ENCODE measurements at regions not wholly inside any gene's neighbourhood (a gene's known extent, or its start where the extent isn't known, plus 50 kb on each side); places are given as distances from the start of the nearest gene placed in this dataset.

GRCh38 chr4:126701756-126702155 lies 931.0 kb upstream of the INTU start:
- Histone ChIP-seq H3K4me1 (ENCODE audit: control insufficient read depth in 2 of 2, insufficient read depth in 2 of 2, low read length in 2 of 2) (no peaks in the 10 kb centered on the region), H2AFZ (ENCODE audit: insufficient read depth, low read depth, low read length, poor library complexity, severe bottlenecking) (no peak overlapping the region), H3K36me3 (replicated peaks in 1 of 2; ENCODE audit: control extremely low read depth in 1 of 2, control insufficient read depth in 1 of 2, extremely low read depth in 1 of 2, insufficient read depth in 2 of 2, low read length in 1 of 2) (no peaks in the 10 kb centered on the region), H3K9ac (ENCODE audit: low read length) (no peak overlapping the region), H3K9me3 (ENCODE audit: control extremely low read depth in 1 of 3, control insufficient read depth in 2 of 3, insufficient read depth in 1 of 3, low read length in 2 of 3) (no peaks in the 10 kb centered on the region), H3K79me2 (ENCODE audit: control insufficient read depth, insufficient read depth, low read length) (no peaks in the 10 kb centered on the region), H4K20me1 (ENCODE audit: control insufficient read depth, insufficient read depth, low read length, poor library complexity, severe bottlenecking) (no peaks in the 10 kb centered on the region), H3K4me3 (ENCODE audit: control extremely low read depth in 1 of 5, extremely low read depth in 1 of 5, insufficient read depth in 1 of 5, low read depth in 2 of 5, low read length in 4 of 5) (no peak overlapping the region), H3K4me2 (replicated peaks; ENCODE audit: low read depth, low read length, poor library complexity, severe bottlenecking) (no peak overlapping the region), H3K27me3 (replicated peaks in 1 of 4; ENCODE audit: control extremely low read depth in 1 of 4, control insufficient read depth in 3 of 4, insufficient read depth in 4 of 4, low read length in 3 of 4) (no peaks in the 10 kb centered on the region), H3K27ac (ENCODE audit: low read length in 2 of 2) (no peak overlapping the region)
- H3K27ac Mint-ChIP-seq, result no peak overlapping the region
- intact Hi-C loops (cut with micrococcal nuclease), result no loop called here
- no peaks in the 10 kb centered on the region for H3K4me1 Mint-ChIP-seq
- no peak overlapping the region for H3K4me3 Mint-ChIP-seq
- H3K9me3 Mint-ChIP-seq (ENCODE audit: insufficient read depth), result peaks cover 6% of the 10 kb centered on the region
- DNase-seq, result no peak
- ATAC-seq (ENCODE audit: low read depth), result no peak
- ChIA-PET CTCF (no interaction called here), POLR2A (no interaction called here)
- WGBS (ENCODE audit: insufficient coverage), result 89% methylated on average over 2 of the region's 2 CpGs
- no peak for TF ChIP-seq CTCF (IDR thresholded peaks at IDR 0.05)
- TF ChIP-seq EZH2 (IDR thresholded peaks at IDR 0.05; ENCODE audit: borderline replicate concordance, insufficient read depth, low read depth, low read length, poor library complexity, severe bottlenecking), result no peak
- no peaks in the 10 kb centered on the region for H3K27me3 Mint-ChIP-seq

GRCh38 chr4:126702747-126703146 lies 930.0 kb upstream of the INTU start:
- intact Hi-C loops (cut with micrococcal nuclease), result no loop called here
- Histone ChIP-seq H3K27me3 (replicated peaks in 1 of 4; ENCODE audit: control extremely low read depth in 1 of 4, control insufficient read depth in 3 of 4, insufficient read depth in 4 of 4, low read length in 3 of 4) (no peaks in the 10 kb centered on the region), H3K4me2 (replicated peaks; ENCODE audit: low read depth, low read length, poor library complexity, severe bottlenecking) (no peak overlapping the region), H4K20me1 (ENCODE audit: control insufficient read depth, insufficient read depth, low read length, poor library complexity, severe bottlenecking) (no peaks in the 10 kb centered on the region), H3K27ac (ENCODE audit: low read length in 2 of 2) (no peak overlapping the region), H3K36me3 (replicated peaks in 1 of 2; ENCODE audit: control extremely low read depth in 1 of 2, control insufficient read depth in 1 of 2, extremely low read depth in 1 of 2, insufficient read depth in 2 of 2, low read length in 1 of 2) (no peaks in the 10 kb centered on the region), H2AFZ (ENCODE audit: insufficient read depth, low read depth, low read length, poor library complexity, severe bottlenecking) (no peak overlapping the region), H3K9me3 (ENCODE audit: control extremely low read depth in 1 of 3, control insufficient read depth in 2 of 3, insufficient read depth in 1 of 3, low read length in 2 of 3) (no peaks in the 10 kb centered on the region), H3K4me1 (ENCODE audit: control insufficient read depth in 2 of 2, insufficient read depth in 2 of 2, low read length in 2 of 2) (no peaks in the 10 kb centered on the region), H3K4me3 (ENCODE audit: control extremely low read depth in 1 of 5, extremely low read depth in 1 of 5, insufficient read depth in 1 of 5, low read depth in 2 of 5, low read length in 4 of 5) (no peak overlapping the region), H3K9ac (ENCODE audit: low read length) (no peak overlapping the region), H3K79me2 (ENCODE audit: control insufficient read depth, insufficient read depth, low read length) (no peaks in the 10 kb centered on the region)
- 71% methylated on average over 1 of the region's 1 CpG for WGBS (ENCODE audit: insufficient coverage)
- DNase-seq, result no peak
- Mint-ChIP-seq H3K27ac (no peak overlapping the region), H3K27me3 (no peaks in the 10 kb centered on the region), H3K4me3 (no peak overlapping the region), H3K4me1 (no peaks in the 10 kb centered on the region), H3K9me3 (ENCODE audit: insufficient read depth) (peaks cover 6% of the 10 kb centered on the region)
- no peak for ATAC-seq (ENCODE audit: low read depth)
- ChIA-PET POLR2A (no interaction called here), CTCF (no interaction called here)
- TF ChIP-seq EZH2 (IDR thresholded peaks at IDR 0.05; ENCODE audit: borderline replicate concordance, insufficient read depth, low read depth, low read length, poor library complexity, severe bottlenecking), result no peak
- TF ChIP-seq CTCF (IDR thresholded peaks at IDR 0.05), result no peak

Measured in B cell (primary cell).